Body of pancreas (tissue), 4 donors: ENCODE measurements at regions not wholly inside any gene's neighbourhood (a gene's known extent, or its start where the extent isn't known, plus 50 kb on each side); places are given as distances from the start of the nearest gene placed in this dataset.
"Not testable (repeated sequence)": the region's sequence is repeated elsewhere in the genome, so short reads cannot be mapped to it uniquely, and the experiment has no call there.

Experiments
- ATAC-seq: fragments of 150-250 bp; one replicate; pipeline ENCODE4 v1.9.1; 2016
- DNase-seq, 4 donors: peaks; one replicate each; pipeline ENCODE4 v3.0.0-alpha.2; 2019
- H3K27ac ChIP-seq, 4 donors: fragments of 200-600 bp; sonication (generic); 1 replicate in 3 of 4; 2 replicates in 1 of 4; pipeline versions ENCODE4 v1.5.1 to v1.6.1; 2016 to 2019; ENCODE audit warnings: mild to moderate bottlenecking in 1 of 4, mixed read lengths in 1 of 4, moderate library complexity in 1 of 4
- H3K27me3 ChIP-seq, 2 donors: fragments of 200-600 bp; sonication (generic); one replicate each; pipeline ENCODE4 v1.6.0; 2016; ENCODE audit warnings: mild to moderate bottlenecking in 1 of 2
- H3K36me3 ChIP-seq, 2 donors: fragments of 200-600 bp; sonication (generic); replicated peaks in 1 of 2; 2 replicates each; pipeline ENCODE4 v1.5.1; 2016; ENCODE audit warnings: low read depth in 2 of 2; ENCODE audit not compliant: insufficient read depth in 1 of 2
- H3K4me1 ChIP-seq: fragments of 200-600 bp; sonication (generic); one replicate; pipeline ENCODE4 v1.6.0; 2016
- H3K4me3 ChIP-seq, 2 donors: fragments of 200-600 bp; sonication (generic); 1 replicate in 1 of 2; 2 replicates in 1 of 2; pipeline ENCODE4 v1.5.1; 2016 to 2019
- H3K9me3 ChIP-seq, 3 donors: fragments of 200-600 bp; sonication (generic); 1 replicate in 2 of 3; 2 replicates in 1 of 3; pipeline ENCODE4 v1.5.1; 2016
- POLR2A ChIP-seq, 3 donors: fragments of 450-650 bp; IDR thresholded peaks; one replicate each; pipeline ENCODE4 v1.6.1; 2016; ENCODE audit warnings: antibody characterized with exemption in 3 of 3, mild to moderate bottlenecking in 2 of 3
- WGBS, 2 donors: methylation state at CpG; one replicate each; pipeline ENCODE4 v1.1.5; 2017; 5-methylcytosine and 5-hydroxymethylcytosine counted together
- intact Hi-C: fragments of 100-400 bp; cut with DNase I; formaldehyde crosslinking; loops from one replicate; pipeline ENCODE4 v1.15.1; 2023
- TF ChIP-seq, protein P1 (sequence below), 7 experiments: fragments of 450-650 bp in 4 of 7; fragments of 200-600 bp in 3 of 7; sonication (generic) in 3 of 7; IDR thresholded peaks; one replicate each; pipeline ENCODE4 v1.5.1; 2016 to 2019; ENCODE audit warnings: antibody characterized with exemption in 7 of 7

- H3K27me3 ChIP-seq = no peaks in the 10 kb centered on the region
- intact Hi-C loops = no loop called here
- no peak overlapping the region for H3K27ac ChIP-seq
- WGBS, 2 donors = 60 to 62% methylated on average over 7 of the region's 7 CpGs
- TF ChIP-seq, protein P1, sequence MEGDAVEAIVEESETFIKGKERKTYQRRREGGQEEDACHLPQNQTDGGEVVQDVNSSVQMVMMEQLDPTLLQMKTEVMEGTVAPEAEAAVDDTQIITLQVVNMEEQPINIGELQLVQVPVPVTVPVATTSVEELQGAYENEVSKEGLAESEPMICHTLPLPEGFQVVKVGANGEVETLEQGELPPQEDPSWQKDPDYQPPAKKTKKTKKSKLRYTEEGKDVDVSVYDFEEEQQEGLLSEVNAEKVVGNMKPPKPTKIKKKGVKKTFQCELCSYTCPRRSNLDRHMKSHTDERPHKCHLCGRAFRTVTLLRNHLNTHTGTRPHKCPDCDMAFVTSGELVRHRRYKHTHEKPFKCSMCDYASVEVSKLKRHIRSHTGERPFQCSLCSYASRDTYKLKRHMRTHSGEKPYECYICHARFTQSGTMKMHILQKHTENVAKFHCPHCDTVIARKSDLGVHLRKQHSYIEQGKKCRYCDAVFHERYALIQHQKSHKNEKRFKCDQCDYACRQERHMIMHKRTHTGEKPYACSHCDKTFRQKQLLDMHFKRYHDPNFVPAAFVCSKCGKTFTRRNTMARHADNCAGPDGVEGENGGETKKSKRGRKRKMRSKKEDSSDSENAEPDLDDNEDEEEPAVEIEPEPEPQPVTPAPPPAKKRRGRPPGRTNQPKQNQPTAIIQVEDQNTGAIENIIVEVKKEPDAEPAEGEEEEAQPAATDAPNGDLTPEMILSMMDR (IDR thresholded peaks at IDR 0.05) = no peak
- TF ChIP-seq POLR2A (IDR thresholded peaks at IDR 0.05) = no peak
- DNase-seq (no peak), ATAC-seq (no peak)
- no peaks in the 10 kb centered on the region for H3K36me3 ChIP-seq
- H3K4me3 ChIP-seq = no peak overlapping the region
- H3K9me3 ChIP-seq = no peaks in the 10 kb centered on the region
- H3K4me1 ChIP-seq = no peaks in the 10 kb centered on the region
These were observed 80.1 kb upstream of the FAM204A start for GRCh38 chr10:118422241-118422640.

DNA sequence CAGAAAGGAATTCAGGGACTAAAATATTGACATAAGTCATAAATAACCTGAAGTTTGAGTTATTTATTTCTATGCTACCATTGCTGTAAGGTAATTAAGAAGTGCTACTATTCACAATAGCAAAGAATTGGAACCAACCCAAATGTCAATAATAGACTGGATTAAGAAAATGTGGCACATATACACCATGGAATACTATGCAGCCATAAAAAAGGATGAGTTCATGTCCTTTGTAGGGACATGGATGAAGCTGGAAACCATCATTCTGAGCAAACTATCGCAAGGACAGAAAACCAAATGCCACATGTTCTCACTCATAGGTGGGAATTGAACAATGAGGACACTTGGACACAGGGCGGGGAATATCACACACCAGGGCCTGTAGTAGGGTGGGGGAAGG, 77.9 kb upstream of the FAM204A start:
- ATAC-seq, H3K27me3 ChIP-seq, H3K4me1 ChIP-seq, H3K36me3 ChIP-seq, intact Hi-C loops, DNase-seq, H3K9me3 ChIP-seq, H3K4me3 ChIP-seq, H3K27ac ChIP-seq: not testable (repeated sequence)
- WGBS, 2 donors = 89% methylated on average over 2 of the region's 2 CpGs

- Histone ChIP-seq H3K36me3 (no peaks in the 10 kb centered on the region), H3K27ac (no peak overlapping the region), H3K4me1 (no peaks in the 10 kb centered on the region), H3K4me3 (no peak overlapping the region), H3K9me3 (no peaks in the 10 kb centered on the region), H3K27me3 (no peaks in the 10 kb centered on the region)
- ATAC-seq (no peak), DNase-seq (no peak)
- intact Hi-C loops = no loop called here
- 68 to 77% methylated on average over 8 of the region's 8 CpGs for WGBS, 2 donors
- TF ChIP-seq, protein P1 (IDR thresholded peaks at IDR 0.05) = no peak
- TF ChIP-seq POLR2A (IDR thresholded peaks at IDR 0.05) = no peak
These were observed 70.8 kb upstream of the FAM204A start for GRCh38 chr10:118412932-118413331.

DNA sequence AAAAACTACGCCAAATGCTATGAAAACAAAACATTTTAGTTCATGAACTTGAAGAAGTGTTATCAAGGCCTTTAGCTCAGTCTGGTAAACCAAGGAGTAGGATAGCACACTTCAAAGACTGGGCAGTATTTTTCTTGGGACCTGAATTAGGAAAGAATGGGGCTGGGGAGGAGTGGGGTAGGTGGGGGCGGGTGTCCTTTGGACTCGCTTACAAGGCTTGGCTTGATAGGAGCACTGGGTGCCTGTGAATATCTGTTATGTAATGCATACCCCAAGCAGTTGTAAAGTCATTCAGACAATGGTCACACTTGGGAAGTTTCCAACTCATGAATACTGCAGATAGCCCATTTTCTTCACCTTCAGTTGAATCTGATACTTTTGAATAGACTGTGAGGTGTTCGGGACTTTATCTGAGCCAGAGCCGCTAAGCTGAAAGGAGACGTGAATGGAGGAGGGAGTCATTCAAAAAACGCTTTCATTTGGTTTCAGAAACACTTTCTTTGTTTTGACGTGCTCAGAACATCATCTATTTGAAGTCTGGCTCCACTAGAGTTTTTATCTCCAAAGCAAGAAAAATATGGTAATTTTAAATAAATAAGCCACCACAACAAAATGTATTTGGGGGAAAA, 70.1 kb upstream of the FAM204A start:
- H3K27me3 ChIP-seq = no peaks in the 10 kb centered on the region

DNA sequence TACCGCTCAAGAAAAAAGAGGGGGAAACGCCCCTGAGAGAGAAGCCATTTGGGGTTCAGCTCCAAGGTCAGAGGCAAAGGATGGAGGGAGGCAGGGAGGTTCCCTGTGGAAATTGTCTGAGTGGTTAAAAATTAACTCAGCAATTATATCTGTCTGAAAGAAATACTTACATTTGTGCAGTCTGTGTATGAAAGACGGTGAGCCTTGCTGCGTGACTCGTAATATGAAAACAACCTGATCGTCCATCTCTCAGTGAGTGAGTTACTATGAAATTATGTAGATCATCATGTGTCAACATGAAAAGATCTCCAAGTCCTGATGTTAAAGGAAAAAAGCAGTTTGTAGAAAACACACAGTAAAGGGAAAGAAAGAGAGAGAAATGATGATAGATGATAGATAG, 67.2 kb upstream of the FAM204A start:
- 36 to 40% methylated on average over 6 of the region's 6 CpGs for WGBS, 2 donors
- H3K4me3 ChIP-seq = no peak overlapping the region
- H3K4me1 ChIP-seq = no peaks in the 10 kb centered on the region
- H3K9me3 ChIP-seq = no peaks in the 10 kb centered on the region
- no peak for TF ChIP-seq POLR2A (IDR thresholded peaks at IDR 0.05)
- TF ChIP-seq, protein P1 (IDR thresholded peaks at IDR 0.05) = no peak
- H3K36me3 ChIP-seq = no peaks in the 10 kb centered on the region
- ATAC-seq = no peak
- intact Hi-C loops = no loop called here
- H3K27me3 ChIP-seq = no peaks in the 10 kb centered on the region
- H3K27ac ChIP-seq = no peak overlapping the region
- DNase-seq = no peak

More for the DNA sequence above, 70.1 kb upstream of the FAM204A start:
- Histone ChIP-seq H3K4me1 (no peaks in the 10 kb centered on the region), H3K36me3 (no peaks in the 10 kb centered on the region), H3K9me3 (no peaks in the 10 kb centered on the region), H3K4me3 (no peak overlapping the region), H3K27ac (no peak overlapping the region)
- ATAC-seq (no peak), DNase-seq (no peak)
- TF ChIP-seq, protein P1 (IDR thresholded peaks at IDR 0.05) = no peak
- no peak for TF ChIP-seq POLR2A (IDR thresholded peaks at IDR 0.05)
- WGBS, 2 donors = 75 to 78% methylated on average over 8 of the region's 8 CpGs
- intact Hi-C loops = no loop called here
